ENCODE measurements at regions not wholly inside any gene's neighbourhood (a gene's known extent, or its start where the extent isn't known, plus 50 kb on each side); places are given as distances from the start of the nearest gene placed in this dataset.

GRCh38 chr9:106600955-106601560 lies 261.9 kb upstream of the ZNF462 start:
- TF ChIP-seq POLR2AphosphoS5 (IDR thresholded peaks at IDR 0.05) (no peak), CTCF (IDR thresholded peaks at IDR 0.05) (no peak), POLR2A (IDR thresholded peaks at IDR 0.05) (no peak)
